GM10248 (cell line): ENCODE measurements at regions not wholly inside any gene's neighbourhood (a gene's known extent, or its start where the extent isn't known, plus 50 kb on each side); places are given as distances from the start of the nearest gene placed in this dataset.

Experiments used
- CTCF ChIA-PET: fragments of 300-600 bp; sonication (Branson Sonifier 250); formaldehyde crosslinking; extraction: SDS; loops from one replicate; lab custom pipeline; 2021; ENCODE audit warnings: antibody characterized with exemption; lab: Yijun Ruan, JAX
- POLR2A ChIA-PET: fragments of 350-650 bp; sonication (Branson Sonifier 250); formaldehyde crosslinking; extraction: SDS; loops from one replicate; lab custom pipeline; 2020; ENCODE audit warnings: antibody characterized with exemption; lab: Yijun Ruan, JAX
- DNase-seq: peaks from one replicate; pipeline ENCODE4 v3.0.0; 2012; ENCODE audit errors: extremely low spot score
- CTCF ChIP-seq: IDR thresholded peaks from 2 replicates; pipeline ENCODE4 v1.5.1; 2012; ENCODE audit warnings: mild to moderate bottlenecking, low read depth; ENCODE audit errors: extremely low read depth, missing control alignments, control extremely low read depth

- CTCF ChIA-PET, result no interaction called here
- no peak for DNase-seq
- no peak for TF ChIP-seq CTCF
- POLR2A ChIA-PET, result no interaction called here
These were observed 371.4 kb downstream of the TMEM38B start for GRCh38 chr9:106065579-106066214.

- CTCF ChIA-PET, result no interaction called here
- TF ChIP-seq CTCF, result no peak
- no peak for DNase-seq
- POLR2A ChIA-PET, result no interaction called here
These were observed 372.7 kb downstream of the TMEM38B start for GRCh38 chr9:106066940-106067524.

GRCh38 chr9:106069241-106069640 is 374.9 kb downstream of the TMEM38B start:
- ChIA-PET CTCF (interaction anchor here (1.0 to 1.2 kb wide), 2 partner anchors 9 to 21 kb away, joined by 4 read pairs; no protein-coding TSS in a partner anchor), POLR2A (no interaction called here)
- no peak for DNase-seq
- no peak for TF ChIP-seq CTCF

- TF ChIP-seq CTCF, result no peak
- CTCF ChIA-PET, result no interaction called here
- POLR2A ChIA-PET, result no interaction called here
- no peak for DNase-seq
These were observed 378.1 kb downstream of the TMEM38B start for GRCh38 chr9:106072421-106072820.

GRCh38 chr9:106074006-106074405 is 379.7 kb downstream of the TMEM38B start:
- CTCF ChIA-PET, result no interaction called here
- no peak for DNase-seq
- TF ChIP-seq CTCF, result no peak
- POLR2A ChIA-PET, result no interaction called here

GRCh38 chr9:106075236-106075959 is 381.1 kb downstream of the TMEM38B start:
- POLR2A ChIA-PET, result no interaction called here
- TF ChIP-seq CTCF, result no peak
- no peak for DNase-seq
- CTCF ChIA-PET, result no interaction called here
